SK-N-SH (cell line): ENCODE measurements at regions not wholly inside any gene's neighbourhood (a gene's known extent, or its start where the extent isn't known, plus 50 kb on each side); places are given as distances from the start of the nearest gene placed in this dataset.

Experiments used
- CTCF ChIP-seq: fragments of 200-600 bp; sonication (generic); IDR thresholded peaks from 2 replicates; pipeline ENCODE4 v1.6.1; 2017; ENCODE audit warnings: antibody characterized with exemption, mild to moderate bottlenecking, moderate library complexity
- EP300 ChIP-seq, 2 experiments: IDR thresholded peaks; 2 replicates each; pipeline versions ENCODE4 v1.4.0 to v1.6.1; 2012; ENCODE audit warnings: borderline replicate concordance in 1 of 2, low read depth in 1 of 2, low read length in 1 of 2
- EZH2phosphoT487 ChIP-seq: fragments of 200-600 bp; sonication (generic); IDR thresholded peaks from 2 replicates; pipeline ENCODE4 v1.6.1; 2017; ENCODE audit warnings: low read depth, mixed run types, mild to moderate bottlenecking, antibody characterized with exemption, moderate library complexity, borderline replicate concordance
- FOXM1 ChIP-seq: IDR thresholded peaks from 2 replicates; pipeline ENCODE4 v1.4.0; 2012; ENCODE audit warnings: low read depth, mild to moderate bottlenecking
- GABPA ChIP-seq: IDR thresholded peaks from 2 replicates; pipeline ENCODE4 v1.4.0; 2012; ENCODE audit warnings: low read depth, mild to moderate bottlenecking
- MEF2A ChIP-seq: IDR thresholded peaks from 2 replicates; pipeline ENCODE4 v1.4.0; 2012; ENCODE audit warnings: low read depth, borderline replicate concordance
- PBX3 ChIP-seq: IDR thresholded peaks from 2 replicates; pipeline ENCODE4; 2012
- POLR2AphosphoS5 ChIP-seq: IDR thresholded peaks from 2 replicates; pipeline ENCODE4 v1.6.1; 2012; ENCODE audit warnings: low read depth, low read length
- RCOR1 ChIP-seq: fragments of 150-350 bp; IDR thresholded peaks from 2 replicates; pipeline ENCODE4 v1.6.1; 2017; ENCODE audit warnings: antibody characterized with exemption, low read length
- TAF1 ChIP-seq: IDR thresholded peaks from 2 replicates; pipeline ENCODE4 v1.6.1; 2012; ENCODE audit warnings: low read depth, mild to moderate bottlenecking, low read length, moderate library complexity, borderline replicate concordance

GRCh38 chr16:87223656-87224248 lies 93.4 kb downstream of the C16orf95 start:
- no peak for TF ChIP-seq TAF1
- TF ChIP-seq PBX3, result no peak
- TF ChIP-seq CTCF, result no peak
- TF ChIP-seq MEF2A, result no peak
- TF ChIP-seq FOXM1, result no peak
- no peak for TF ChIP-seq EZH2phosphoT487
- no peak for TF ChIP-seq RCOR1
- no peak for TF ChIP-seq GABPA
- TF ChIP-seq EP300 (IDR thresholded peaks at IDR 0.05; ENCODE audit: borderline replicate concordance in 1 of 2, low read depth in 1 of 2, low read length in 1 of 2), result no peak
- no peak for TF ChIP-seq POLR2AphosphoS5
